ENCODE measurements at regions not wholly inside any gene's neighbourhood (a gene's known extent, or its start where the extent isn't known, plus 50 kb on each side); places are given as distances from the start of the nearest gene placed in this dataset.

DNA sequence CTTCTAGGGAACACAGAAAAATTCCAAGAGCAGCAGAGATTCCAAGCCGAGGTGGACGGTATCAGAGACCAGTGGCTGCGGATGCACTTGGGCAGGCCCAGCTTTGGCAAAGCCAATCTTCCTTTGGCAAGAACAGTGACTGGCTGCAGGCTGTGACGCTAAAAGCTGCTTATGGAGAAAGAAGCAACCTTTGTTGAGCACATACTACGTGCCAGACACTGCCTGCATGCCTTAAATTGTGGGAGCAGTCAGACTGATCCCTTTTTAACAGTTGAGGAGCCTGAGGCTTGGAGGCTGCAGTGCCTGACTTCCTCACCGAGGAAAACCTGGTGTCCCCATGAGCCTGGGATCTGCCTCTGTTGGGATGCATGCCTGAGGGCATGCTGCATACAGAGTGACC is 69.0 kb upstream of the AMZ2 start:
- Histone ChIP-seq H3K9me3 (ENCODE audit: low read depth, low read length, poor library complexity, severe bottlenecking) (no peaks in the 10 kb centered on the region), H3K36me3 (ENCODE audit: insufficient read depth, low read length, poor library complexity, severe bottlenecking) (no peaks in the 10 kb centered on the region), H3K27me3 (replicated peaks; ENCODE audit: insufficient read depth, low read depth, low read length, poor library complexity) (no peaks in the 10 kb centered on the region), H3K4me3 (ENCODE audit: low read depth, low read length, poor library complexity, severe bottlenecking) (no peak overlapping the region), H3K4me1 (ENCODE audit: insufficient read depth, low read length, poor library complexity, severe bottlenecking) (no peaks in the 10 kb centered on the region), H3K27ac (ENCODE audit: low read depth, low read length, poor library complexity, severe bottlenecking) (no peak overlapping the region)
- no TSS peak for BruUV-seq (replicated peaks)
- DNase-seq (ENCODE audit: low spot score): no peak
- ChIA-PET CTCF (no interaction called here), POLR2A (ENCODE audit: low non-redundant PET) (no interaction called here)
- TF ChIP-seq, protein P1, sequence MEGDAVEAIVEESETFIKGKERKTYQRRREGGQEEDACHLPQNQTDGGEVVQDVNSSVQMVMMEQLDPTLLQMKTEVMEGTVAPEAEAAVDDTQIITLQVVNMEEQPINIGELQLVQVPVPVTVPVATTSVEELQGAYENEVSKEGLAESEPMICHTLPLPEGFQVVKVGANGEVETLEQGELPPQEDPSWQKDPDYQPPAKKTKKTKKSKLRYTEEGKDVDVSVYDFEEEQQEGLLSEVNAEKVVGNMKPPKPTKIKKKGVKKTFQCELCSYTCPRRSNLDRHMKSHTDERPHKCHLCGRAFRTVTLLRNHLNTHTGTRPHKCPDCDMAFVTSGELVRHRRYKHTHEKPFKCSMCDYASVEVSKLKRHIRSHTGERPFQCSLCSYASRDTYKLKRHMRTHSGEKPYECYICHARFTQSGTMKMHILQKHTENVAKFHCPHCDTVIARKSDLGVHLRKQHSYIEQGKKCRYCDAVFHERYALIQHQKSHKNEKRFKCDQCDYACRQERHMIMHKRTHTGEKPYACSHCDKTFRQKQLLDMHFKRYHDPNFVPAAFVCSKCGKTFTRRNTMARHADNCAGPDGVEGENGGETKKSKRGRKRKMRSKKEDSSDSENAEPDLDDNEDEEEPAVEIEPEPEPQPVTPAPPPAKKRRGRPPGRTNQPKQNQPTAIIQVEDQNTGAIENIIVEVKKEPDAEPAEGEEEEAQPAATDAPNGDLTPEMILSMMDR (conservative IDR thresholded peaks at IDR 0.05; ENCODE audit: low read depth, low read length): no peak
- no peak for TF ChIP-seq EZH2 (IDR thresholded peaks at IDR 0.05; ENCODE audit: borderline replicate concordance, low read depth, low read length, poor library complexity, severe bottlenecking)
- intact Hi-C loops (cut with micrococcal nuclease; ENCODE audit: unreplicated experiment): loop anchor here (10.0 kb wide), 1 partner anchor 576 kb away; no protein-coding TSS in a partner anchor

DNA sequence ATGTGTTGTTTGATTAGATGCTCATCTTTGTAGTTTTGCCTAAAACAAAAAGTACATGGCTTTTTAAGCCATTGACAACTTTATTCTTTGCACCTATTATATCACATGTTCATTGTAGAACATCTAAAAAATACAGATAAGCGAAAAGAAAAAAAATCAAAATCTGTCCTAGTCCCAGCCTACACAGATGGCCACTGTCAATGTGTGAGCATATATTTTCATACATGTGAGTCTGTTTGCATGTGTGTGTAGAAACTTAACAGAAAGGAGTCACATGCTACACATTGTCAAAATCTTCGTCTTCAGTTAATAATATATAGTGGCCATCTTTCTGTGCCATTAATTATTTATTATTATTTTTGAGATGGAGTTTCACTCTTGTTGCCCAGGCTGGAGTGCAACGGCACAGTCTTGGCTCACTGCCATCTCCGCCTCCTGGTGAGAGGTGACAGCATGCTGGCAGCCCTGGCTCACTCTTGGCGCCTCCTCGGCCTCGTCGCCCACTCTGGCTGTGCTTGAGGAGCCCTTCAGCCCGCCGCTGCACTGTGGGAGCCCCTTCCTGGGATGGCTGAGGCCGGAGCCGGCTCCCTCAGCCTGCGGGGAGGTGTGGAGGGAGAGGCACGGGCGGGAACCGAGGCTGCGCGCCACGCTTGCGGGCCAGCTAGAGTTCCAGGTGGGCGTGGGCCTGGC is 68.5 kb upstream of the AMZ2 start:
- TF ChIP-seq, protein P1 (conservative IDR thresholded peaks at IDR 0.05; ENCODE audit: low read depth, low read length): no peak
- TF ChIP-seq EZH2 (IDR thresholded peaks at IDR 0.05; ENCODE audit: borderline replicate concordance, low read depth, low read length, poor library complexity, severe bottlenecking): no peak
- POLR2A ChIA-PET (ENCODE audit: low non-redundant PET): no interaction called here
- no TSS peak for BruUV-seq (replicated peaks)

DNA sequence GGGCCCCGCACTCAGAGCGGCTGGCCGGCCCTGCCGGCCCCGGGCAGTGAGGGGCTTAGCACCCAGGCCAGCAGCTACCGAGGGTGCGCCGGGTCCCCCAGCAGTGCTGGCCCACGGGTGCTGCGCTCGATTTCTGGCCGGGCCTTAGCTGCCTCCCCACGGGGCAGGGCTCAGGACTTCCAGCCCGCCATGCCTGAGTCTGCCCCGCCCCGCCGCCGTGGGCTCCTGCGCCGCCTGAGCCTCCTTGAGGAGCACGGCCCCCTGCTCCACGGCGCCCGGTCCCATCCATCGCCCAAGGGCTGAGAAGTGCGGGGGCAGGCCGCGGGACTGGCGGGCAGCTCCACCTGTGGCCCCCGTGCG is 67.9 kb upstream of the AMZ2 start:
- DNase-seq (ENCODE audit: low spot score): no peak
- ChIA-PET CTCF (no interaction called here), POLR2A (ENCODE audit: low non-redundant PET) (no interaction called here)
- intact Hi-C loops (cut with micrococcal nuclease; ENCODE audit: unreplicated experiment): loop anchor here (10.0 kb wide), 1 partner anchor 575 kb away; no protein-coding TSS in a partner anchor
- H3K4me3 ChIP-seq (ENCODE audit: low read depth, low read length, poor library complexity, severe bottlenecking): no peak overlapping the region
- no peaks in the 10 kb centered on the region for H3K36me3 ChIP-seq (ENCODE audit: insufficient read depth, low read length, poor library complexity, severe bottlenecking)
- TF ChIP-seq, protein P1 (conservative IDR thresholded peaks at IDR 0.05; ENCODE audit: low read depth, low read length): no peak
- TF ChIP-seq EZH2 (IDR thresholded peaks at IDR 0.05; ENCODE audit: borderline replicate concordance, low read depth, low read length, poor library complexity, severe bottlenecking): no peak
- no TSS peak for BruUV-seq (replicated peaks)
- no peaks in the 10 kb centered on the region for H3K27me3 ChIP-seq (replicated peaks; ENCODE audit: insufficient read depth, low read depth, low read length, poor library complexity)
- no peaks in the 10 kb centered on the region for H3K9me3 ChIP-seq (ENCODE audit: low read depth, low read length, poor library complexity, severe bottlenecking)
- no peak overlapping the region for H3K27ac ChIP-seq (ENCODE audit: low read depth, low read length, poor library complexity, severe bottlenecking)
- no peaks in the 10 kb centered on the region for H3K4me1 ChIP-seq (ENCODE audit: insufficient read depth, low read length, poor library complexity, severe bottlenecking)

More for the DNA sequence above, 68.5 kb upstream of the AMZ2 start:
- DNase-seq (ENCODE audit: low spot score): no peak
- Histone ChIP-seq H3K36me3 (ENCODE audit: insufficient read depth, low read length, poor library complexity, severe bottlenecking) (no peaks in the 10 kb centered on the region), H3K9me3 (ENCODE audit: low read depth, low read length, poor library complexity, severe bottlenecking) (no peaks in the 10 kb centered on the region), H3K27me3 (replicated peaks; ENCODE audit: insufficient read depth, low read depth, low read length, poor library complexity) (no peaks in the 10 kb centered on the region), H3K4me1 (ENCODE audit: insufficient read depth, low read length, poor library complexity, severe bottlenecking) (no peaks in the 10 kb centered on the region), H3K27ac (ENCODE audit: low read depth, low read length, poor library complexity, severe bottlenecking) (no peak overlapping the region), H3K4me3 (ENCODE audit: low read depth, low read length, poor library complexity, severe bottlenecking) (no peak overlapping the region)
- CTCF ChIA-PET: no interaction called here
- intact Hi-C loops (cut with micrococcal nuclease; ENCODE audit: unreplicated experiment): loop anchor here (10.0 kb wide), 1 partner anchor 575 kb away; no protein-coding TSS in a partner anchor
